Stimulated activated CD4-positive, alpha-beta T cell treated with anti-CD3 and anti-CD28 coated beads, Interleukin-1b, Interleukin-23, amount 100 ng/mL, for 4 hours (primary cell): ENCODE measurements at regions not wholly inside any gene's neighbourhood (a gene's known extent, or its start where the extent isn't known, plus 50 kb on each side); places are given as distances from the start of the nearest gene placed in this dataset.

Experiments
- DNase-seq, 2 donors: peaks; one replicate each; pipeline ENCODE4 v3.0.0-alpha.2; 2020; ENCODE audit warnings: low read depth in 2 of 2

DNA sequence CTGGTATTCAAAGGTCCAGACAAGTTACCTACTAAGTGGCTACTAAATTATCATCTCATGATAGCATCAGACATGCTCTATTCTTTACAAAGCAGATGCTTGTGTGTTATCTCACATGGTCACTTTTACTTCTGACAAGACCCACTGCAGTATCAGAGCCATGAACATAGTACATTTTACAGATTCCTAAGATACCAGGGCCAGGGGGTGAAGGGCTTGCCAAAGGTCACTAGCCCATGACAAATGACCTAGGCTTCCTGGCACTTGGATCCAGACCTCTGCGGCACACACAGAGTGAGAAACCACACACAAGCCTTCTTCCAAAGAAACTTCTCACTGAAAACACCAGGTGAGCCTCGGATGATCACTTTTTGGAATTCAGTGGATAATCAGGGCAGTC is 446.8 kb downstream of the EIPR1 start:
- DNase-seq: no peak

DNA sequence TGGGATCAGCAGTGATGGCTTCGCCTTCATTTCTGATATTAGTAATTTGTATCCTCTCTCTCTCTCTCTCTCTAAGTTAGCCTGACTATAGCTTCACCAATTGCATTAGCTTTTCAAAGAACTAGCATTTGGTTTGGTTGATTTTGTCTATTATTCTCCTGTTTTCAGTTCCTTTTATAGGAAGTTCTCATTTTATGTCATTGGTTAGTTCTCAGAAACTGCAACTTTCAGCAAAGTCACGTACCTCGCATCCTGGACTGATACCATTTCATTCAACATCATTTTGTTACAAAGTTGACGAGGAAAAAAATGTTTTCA is 450.8 kb downstream of the EIPR1 start:
- no peak for DNase-seq

DNA sequence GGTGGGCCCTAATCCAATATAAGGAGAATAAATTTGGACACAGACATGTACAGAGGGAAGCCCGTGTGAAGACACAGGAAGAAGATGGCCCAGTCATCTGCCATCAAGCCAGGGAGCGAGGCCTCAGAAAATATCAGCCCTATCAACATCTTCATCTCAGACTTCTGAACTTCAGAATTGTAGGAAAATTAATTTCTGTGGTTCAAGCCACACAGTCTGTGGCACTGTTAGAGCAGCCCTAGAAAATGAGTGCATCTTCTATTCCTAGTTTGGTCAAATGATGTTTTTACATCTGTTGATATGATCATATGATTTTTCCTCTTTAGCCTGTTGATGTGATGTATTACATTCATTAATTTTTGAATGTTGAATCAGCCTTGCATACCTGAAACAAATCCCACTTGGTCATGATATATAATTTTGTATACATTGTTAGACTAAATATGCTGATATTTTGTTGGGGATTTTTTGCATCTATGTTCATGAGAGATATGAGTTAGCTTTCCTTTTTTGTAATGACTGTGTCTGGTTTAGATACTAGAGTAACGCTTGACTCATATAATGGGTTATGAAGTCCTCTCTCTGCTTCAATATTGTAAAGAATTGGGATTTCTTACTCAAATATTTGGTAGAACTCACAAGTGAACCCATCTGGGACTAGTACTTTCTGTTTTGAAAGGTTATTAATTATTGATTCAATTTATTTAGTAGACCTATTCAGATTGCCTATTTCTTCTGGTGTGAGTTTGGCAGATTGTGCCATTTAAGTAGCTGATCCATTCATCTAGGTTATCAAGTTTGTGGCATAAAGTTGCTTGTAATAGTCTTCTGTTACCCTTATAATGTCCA is 451.4 kb downstream of the EIPR1 start:
- no peak for DNase-seq

DNA sequence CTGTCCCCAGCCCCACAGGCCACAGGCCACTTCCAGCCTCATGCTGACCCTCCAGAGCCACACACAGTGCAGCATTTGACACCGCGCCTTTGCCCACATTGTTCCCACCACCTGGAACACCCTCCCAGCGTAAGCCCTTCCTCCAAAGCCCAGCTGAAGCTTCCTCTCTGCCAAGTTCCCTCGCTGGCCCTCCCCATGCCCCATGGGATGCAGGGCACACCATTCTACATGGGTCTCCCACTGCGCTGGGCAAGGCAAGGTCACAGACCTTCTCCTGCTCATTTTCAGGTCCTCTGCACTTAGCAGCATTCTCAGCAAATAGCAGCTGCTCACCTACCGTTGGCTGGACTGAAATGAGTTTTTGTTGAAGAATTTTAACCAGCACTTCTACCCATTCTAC is 455.5 kb downstream of the EIPR1 start:
- DNase-seq: no peak

DNA sequence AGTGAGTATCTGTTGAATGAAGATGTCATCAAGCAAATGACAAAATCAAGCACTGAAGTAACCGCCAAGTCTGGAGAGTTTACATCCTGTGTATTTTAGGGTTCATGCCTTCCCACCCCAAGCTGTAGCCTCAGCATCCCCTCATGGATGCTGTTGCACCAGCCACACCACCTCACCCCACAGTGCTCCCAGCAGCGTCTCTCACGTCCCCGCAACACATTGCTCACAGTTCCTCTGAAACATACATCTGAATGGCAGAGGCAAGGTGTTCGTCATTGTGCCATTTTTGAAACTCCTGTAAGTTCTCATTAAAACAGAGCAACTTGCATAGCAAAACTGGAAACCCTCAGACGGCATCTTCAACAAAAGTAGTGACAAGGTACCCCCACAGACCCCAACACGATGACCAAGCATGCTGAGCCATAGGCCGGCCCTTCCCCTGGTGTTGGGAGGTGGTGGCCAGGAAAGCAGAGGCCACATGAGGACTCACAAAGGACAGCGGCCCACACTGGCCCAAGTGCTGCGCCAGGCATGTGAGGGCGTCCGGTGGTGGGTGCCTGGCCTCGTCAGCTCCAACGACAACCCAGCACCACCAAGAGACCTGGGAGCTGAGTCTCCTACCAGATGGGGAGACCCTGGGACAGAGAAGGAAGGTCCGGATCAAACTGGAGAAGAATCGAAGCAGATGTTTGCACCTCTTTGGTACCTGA is 456.5 kb downstream of the EIPR1 start:
- no peak for DNase-seq

DNA sequence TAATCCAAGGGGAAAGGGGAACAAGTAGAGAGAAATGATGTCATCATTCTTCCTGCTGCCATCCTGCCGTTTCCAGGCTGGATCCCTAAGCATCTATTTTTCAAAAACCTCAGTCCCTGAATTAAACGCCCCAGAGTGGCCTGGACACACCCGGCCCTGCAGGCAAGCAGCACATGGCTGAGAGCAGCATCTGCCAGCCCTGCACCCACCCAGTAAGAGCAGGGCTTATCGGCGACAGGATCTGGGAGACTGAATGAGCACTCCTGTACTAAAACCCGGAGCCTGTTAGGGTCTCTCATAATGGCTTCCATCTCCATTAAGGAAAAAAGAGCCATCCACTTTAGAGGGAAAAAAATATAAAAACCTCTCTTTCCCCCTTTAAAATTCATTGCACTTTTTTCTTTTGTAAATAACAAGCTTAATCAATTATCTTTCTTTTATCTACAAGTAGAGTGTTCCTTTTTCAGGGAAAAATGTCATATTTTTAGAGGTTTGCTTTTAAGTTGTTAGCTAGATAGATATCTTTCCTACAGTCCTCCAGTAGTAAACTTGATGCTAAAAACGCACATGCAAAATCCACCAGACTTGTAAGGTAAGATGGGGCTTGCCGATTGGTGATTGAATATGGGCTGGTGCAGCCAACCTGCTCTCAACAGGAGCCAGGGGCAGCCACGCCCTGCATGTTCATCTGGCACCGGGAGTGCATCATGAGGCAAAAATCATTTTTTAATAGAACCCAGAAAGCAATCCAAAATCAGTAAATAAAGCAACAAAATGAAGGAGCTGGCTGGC is 457.8 kb downstream of the EIPR1 start:
- no peak for DNase-seq

DNA sequence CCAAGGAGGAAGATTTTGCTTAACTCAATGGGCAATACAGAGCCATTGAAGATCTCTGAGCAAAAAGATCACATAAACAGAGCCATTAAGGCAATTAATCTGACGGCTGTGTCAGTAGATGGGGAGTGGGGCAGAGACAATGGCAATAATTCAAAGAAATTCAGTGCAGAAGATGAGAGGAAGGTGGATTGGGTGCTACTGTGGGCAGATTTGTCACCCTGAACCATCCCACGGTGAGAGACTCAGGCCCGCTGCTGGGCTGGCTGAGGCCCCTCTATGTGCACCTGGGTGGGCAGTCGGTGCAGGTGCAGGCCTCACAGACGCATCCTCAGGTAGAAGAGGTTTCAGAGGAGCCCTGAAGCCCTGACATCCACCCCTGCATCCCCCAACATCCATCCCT is 458.6 kb downstream of the EIPR1 start:
- no peak for DNase-seq

DNA sequence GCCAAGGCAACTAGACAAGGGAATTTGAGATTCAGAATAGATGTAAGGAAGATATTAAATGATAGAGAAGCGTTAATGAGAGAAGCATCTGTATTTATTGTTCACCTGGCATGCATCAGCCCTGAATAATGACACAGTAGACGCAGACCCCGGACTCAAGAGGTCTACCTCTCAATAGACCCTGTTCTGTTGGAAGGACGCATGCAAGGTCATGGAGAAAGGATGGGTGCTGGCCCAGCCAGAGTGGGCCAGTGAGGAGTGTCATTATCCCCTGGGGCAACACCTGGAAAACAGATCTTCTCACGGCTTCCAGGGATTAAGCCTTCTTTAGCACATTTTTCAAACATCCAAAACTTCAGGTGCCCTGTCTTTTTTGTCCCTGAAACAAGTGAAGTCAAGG is 461.0 kb downstream of the EIPR1 start:
- no peak for DNase-seq

DNA sequence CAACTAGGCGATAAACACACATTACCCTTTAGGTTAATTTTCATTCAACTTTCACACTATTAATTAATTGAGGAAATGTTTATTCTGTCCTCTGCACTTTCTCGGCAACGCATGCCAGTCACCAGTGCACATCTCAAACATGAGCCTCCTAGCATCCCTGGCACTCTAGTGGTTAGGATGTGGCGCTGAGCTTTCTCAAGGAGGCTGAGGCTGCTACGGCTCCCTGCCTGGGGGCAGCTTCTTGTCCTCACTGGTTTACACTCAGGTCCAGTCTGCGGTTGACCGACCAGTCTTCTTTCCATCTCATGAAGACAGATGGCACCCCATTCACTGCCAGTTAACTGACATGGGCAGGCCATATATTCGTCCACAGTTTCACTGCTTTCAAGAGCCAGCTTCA is 463.4 kb downstream of the EIPR1 start:
- DNase-seq: no peak

DNA sequence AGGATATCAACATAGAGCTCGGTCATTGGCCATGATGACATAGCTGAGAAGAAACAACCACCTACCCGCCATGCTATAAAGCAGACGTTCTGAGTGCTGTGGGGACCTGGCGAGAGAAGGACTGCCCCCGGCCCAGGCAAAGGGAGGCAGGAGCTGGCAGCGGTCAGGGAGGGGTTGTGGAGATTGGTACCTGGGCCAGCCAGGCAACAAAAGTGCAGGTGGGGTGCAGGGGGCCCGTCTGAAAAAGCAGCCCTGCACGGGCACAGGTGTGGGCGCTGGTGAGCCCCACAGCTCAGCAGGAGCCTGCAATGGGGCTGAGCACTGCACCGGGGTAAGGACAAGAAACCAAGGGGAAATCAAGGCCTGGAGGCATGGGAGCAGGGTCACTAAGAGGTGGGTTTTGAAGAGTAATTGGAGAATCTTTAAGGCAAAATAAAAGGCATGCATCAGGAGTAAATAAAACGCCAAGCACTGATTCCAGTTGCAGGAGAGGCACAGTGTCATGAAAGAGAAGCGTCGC is 464.0 kb downstream of the EIPR1 start:
- DNase-seq: no peak

DNA sequence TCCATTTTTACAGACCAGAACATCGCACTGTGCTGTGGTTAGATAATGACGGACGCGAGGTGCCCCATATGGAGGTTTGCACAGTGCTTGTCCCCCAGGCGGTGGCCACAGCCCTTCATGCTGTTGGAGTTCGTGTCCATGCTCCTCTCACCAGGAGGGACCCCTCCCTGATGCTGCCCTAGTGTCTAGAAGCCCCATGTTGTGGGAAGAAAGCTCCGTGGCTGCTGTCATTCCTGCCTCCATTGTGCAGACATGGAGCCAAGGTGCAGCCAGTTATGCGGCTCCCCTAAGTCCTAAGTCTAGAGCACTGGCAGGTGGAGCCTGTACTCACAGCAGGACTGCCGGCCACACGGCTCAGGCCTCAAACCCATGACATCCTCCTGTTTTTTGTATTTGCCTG is 464.9 kb downstream of the EIPR1 start:
- DNase-seq: no peak

DNA sequence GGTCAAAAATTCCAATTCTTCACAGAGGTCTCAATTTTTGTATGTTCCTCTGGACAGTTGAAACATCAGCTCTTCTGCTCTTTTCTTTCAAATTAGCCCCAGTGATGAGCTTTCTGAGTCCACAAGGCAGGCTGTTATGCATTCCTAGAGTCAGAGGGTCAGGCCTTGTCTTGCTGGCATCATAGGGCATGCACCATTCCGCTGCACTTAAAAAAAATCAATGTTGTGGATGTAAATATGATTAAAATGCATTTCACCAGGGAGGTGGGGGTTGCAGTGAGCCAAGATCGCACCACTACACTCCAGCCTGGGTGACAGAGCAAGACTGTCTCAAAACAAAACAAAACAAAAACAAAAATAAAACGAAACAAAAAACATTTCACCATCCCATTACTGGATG is 465.3 kb downstream of the EIPR1 start:
- DNase-seq: no peak

DNA sequence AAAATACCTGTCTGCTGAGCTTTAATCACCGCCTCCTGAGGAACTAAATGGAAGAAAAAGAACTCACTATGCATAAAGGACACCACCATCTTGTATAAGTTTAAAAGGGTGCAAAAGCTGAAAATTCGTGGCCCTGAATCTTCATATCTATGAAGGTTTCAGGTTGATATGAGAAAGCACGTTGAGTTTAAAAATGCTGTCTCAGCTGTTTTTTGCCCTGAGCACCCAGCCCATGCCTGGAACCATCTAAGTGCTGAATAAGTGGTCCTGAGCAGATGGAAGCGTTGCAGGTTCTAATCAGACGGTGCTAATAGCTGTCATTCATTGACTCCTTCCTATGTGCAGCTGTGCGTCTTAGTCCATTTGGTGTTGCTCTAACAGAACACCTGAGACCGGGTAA is 467.4 kb downstream of the EIPR1 start:
- no peak for DNase-seq

DNA sequence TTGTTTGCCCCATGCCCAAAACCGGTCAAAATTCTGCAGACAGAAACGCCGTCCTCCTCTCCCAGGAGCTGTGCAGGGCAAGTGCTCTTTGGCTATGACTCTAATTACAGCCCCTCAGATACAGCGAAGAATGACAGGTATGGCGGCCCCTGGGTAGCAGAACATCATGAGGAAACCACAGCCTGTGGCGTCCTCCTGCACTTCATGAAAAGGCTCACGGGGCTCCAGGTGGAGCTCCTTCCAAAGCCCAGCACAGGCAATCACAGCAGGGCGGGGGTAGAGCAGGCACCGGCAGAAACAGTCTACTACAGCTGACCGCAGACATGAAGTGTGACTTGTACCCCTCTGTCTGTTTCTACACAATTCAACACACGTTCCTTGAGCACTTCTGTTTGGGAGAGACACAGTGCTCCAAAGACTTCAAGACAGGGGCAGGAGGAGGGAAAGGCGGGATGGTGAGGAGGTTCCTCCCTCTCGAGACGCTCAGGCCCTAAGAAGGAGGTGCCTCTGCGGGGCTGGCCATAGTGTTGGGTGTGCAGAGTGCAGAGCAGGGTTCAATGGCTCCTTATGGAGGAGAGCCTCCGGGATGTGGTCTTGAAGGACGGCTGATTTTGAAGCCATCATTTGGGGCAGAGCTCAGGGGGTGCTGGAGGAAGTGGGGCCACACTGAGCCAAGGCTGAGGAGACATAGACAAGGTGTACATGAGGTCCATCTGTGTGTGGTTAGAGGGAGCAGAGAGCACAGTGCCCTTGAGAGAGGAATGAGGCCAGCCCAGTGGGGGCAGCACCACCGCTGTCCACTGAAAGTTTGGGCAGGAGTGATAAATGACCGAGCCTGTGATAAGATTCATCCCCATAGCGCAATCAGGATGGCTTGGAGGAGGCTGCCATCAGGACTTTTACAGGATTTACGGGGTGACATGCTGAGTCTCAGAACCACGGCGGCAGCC is 468.3 kb downstream of the EIPR1 start:
- DNase-seq: no peak

DNA sequence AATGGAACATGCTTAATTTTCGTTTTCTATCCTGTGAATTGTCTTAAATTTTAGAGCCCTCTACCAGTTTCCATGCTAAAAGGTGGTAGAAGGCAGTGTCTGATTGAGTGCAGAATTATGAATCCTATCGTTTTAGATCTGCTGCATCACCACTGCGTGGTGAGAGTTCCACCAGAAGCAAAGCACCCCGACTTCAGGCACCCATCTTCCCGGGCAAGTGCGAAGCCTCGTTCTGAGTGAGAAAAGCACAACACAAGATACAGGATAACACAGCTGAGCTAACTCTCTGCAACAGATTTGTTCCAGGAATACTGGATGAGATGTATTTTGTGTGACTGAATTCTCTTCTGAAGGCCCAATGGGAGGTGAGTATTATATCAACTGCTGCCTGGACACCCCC is 471.5 kb downstream of the EIPR1 start:
- DNase-seq: no peak

DNA sequence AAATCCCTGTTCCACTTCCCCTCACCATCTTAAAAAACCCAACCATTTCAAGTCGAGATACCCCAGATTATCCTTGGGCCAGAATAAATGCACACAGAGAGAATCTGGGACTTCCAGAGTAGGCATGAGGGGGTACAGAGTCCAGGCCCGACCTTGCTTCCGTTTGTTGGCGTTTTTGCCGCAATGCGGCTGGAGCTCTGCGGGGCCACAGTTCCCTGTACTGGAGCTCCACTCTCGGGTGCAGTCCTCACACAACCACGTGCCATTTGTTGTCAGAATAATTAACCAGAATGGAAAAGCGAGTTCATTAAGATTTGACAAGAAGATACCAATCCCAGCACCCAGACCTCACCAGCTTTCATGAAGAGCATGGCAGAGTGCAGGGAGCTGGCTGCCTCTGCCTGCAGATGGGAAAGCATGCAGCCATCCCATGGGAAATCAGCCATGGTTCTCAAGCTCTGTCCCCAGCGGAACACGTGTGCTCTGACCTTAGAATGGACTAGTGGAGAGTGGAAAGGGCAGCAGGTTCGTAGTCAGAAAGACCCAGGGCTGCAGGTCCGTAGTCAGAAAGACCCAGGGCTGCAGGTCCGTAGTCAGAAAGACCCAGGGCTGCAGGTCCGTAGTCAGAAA is 472.8 kb downstream of the EIPR1 start:
- no peak for DNase-seq

DNA sequence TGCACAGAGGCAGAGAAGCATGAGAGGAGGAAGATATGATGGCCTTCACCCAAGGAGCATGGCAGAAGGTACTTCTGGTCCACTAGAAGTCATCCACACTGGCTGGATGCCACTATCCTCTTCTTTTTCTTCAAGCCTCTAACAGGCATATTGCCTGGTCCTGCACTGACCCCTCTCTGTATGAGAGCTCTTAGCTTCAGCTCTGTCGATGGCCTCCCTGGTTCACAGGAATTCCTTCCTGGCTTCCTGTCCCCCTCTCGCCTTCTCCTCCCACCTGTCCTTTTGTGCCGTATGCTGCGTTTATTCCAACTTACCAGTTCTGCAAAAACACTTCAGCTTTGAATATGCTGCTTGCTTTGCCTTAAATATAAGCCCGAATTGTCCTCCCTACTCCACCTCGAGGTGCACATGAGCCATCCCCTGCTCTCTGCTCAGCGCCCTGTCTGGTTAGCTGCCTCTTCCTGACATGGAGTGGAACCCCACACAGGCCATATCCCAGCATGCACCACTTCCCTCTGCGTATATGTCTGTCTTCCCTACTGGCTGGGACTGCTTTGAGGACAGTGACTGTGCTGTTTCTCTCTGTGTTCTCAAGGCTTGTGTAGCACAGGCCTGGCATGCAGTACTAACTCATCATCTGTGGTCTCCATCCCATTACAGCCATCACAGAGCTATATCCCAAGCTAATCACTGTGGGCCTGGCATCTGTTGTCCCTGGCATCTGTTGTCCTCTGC is 474.9 kb downstream of the EIPR1 start:
- no peak for DNase-seq

DNA sequence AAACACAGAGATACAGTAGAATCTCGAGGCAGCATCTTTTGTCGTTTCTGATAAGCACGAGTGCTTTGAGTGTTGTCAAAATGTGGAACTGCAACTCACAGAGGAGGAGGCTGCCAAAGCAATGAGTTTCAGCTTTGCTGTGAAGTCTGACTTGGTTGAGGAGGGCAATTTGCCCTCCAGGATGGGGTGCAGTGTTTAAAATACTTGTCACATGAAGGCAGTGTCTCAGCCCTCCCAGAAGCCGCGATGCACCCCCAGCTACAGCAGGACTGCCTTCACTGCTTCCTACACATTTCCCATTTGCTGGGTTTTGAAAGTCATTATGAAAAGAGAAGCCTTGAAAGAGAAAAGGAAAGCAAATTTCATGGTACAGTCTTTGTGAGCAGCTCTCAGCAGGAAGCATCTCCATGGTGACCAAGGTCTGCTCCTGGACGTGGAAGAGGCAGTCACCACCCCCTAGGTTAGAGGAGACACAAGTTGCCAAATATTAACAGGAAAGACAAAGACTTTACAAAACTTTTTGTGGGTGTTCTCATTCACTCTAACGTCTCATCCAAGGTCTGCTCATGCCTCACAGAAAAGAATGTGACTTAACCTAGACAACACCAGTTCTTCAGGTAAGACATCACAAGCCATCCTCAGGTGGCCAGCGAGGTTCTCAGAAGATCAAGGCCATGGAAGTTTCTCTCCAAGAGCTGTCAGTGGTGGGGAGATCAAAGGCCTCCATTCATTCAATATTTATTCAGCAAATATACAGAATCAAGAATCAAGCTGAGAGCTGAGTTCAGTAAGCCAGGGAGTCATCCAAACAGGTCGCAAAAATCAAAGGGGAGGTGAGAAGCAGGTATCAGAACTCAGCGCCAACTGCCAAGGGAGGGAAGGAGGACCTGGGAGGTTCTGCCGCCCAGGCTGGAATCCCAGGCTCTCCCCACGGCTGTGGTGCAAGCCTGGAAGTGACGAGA is 476.0 kb downstream of the EIPR1 start:
- no peak for DNase-seq

DNA sequence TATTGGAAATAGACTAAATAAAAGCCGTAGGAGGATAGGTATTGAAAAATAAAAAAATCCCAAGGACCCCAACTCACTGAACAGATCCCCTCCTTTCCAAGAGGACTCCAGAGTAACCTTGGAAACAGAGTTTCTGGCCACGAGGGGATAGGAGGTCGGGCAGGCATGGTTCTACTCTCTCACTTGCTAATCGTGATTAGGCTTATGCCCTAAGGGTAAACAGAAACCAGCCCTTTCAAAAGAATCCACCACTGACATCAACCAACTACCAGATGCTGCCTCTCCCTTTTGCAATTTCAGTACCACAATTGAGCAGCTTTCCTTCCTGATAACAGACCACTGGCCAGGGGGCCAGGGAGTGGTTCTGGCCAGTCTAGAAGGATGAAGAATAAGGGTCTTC is 477.8 kb downstream of the EIPR1 start:
- DNase-seq: no peak
